GM23338 (cell line): ENCODE measurements at regions not wholly inside any gene's neighbourhood (a gene's known extent, or its start where the extent isn't known, plus 50 kb on each side); places are given as distances from the start of the nearest gene placed in this dataset.

Source experiments
- ATAC-seq: fragments of 200-7000 bp; cut with Tn5 transposase; 3 replicates; pipeline ENCODE4 v1.9.1; 2020
- DNase-seq: peaks from one replicate; pipeline ENCODE4 v3.0.0-alpha.2; 2015; ENCODE audit warnings: low spot score
- H2AFZ ChIP-seq: fragments of 200-600 bp; sonication (generic); 2 replicates; pipeline ENCODE4 v1.8.0; 2016; ENCODE audit warnings: antibody characterized with exemption, mild to moderate bottlenecking, moderate library complexity
- H3F3A ChIP-seq: fragments of 200-600 bp; sonication (generic); replicated peaks from 2 replicates; pipeline ENCODE4 v1.8.0; 2017; ENCODE audit warnings: antibody characterized with exemption, mixed run types, low read depth
- H3K27ac ChIP-seq: fragments of 200-600 bp; sonication (generic); 2 replicates; pipeline ENCODE4 v1.6.1; 2016; ENCODE audit warnings: low read depth
- H3K27me3 ChIP-seq: fragments of 200-600 bp; sonication (generic); 2 replicates; pipeline ENCODE4 v1.8.0; 2016; ENCODE audit warnings: mild to moderate bottlenecking, mixed run types, moderate library complexity; ENCODE audit not compliant: insufficient read depth
- H3K36me3 ChIP-seq: fragments of 200-600 bp; sonication (generic); 2 replicates; pipeline ENCODE4 v1.8.0; 2016; ENCODE audit warnings: mild to moderate bottlenecking; ENCODE audit not compliant: insufficient read depth
- H3K4me1 ChIP-seq: fragments of 200-600 bp; sonication (generic); 2 replicates; pipeline ENCODE4 v1.8.0; 2016; ENCODE audit warnings: mild to moderate bottlenecking, moderate library complexity; ENCODE audit not compliant: insufficient read depth
- H3K4me2 ChIP-seq: fragments of 200-600 bp; sonication (generic); 2 replicates; pipeline ENCODE4 v1.7.1; 2017; ENCODE audit warnings: mixed run types
- H3K4me3 ChIP-seq: fragments of 200-600 bp; sonication (generic); 2 replicates; pipeline ENCODE4 v1.6.1; 2016; ENCODE audit warnings: mixed run types
- H3K79me2 ChIP-seq: fragments of 200-600 bp; sonication (generic); replicated peaks from 2 replicates; pipeline ENCODE4 v1.8.0; 2017; ENCODE audit warnings: mild to moderate bottlenecking; ENCODE audit not compliant: insufficient read depth
- H3K9me2 ChIP-seq: fragments of 200-600 bp; sonication (generic); 2 replicates; pipeline ENCODE4 v1.8.0; 2017; ENCODE audit not compliant: insufficient read depth
- H4K20me1 ChIP-seq: fragments of 200-600 bp; sonication (generic); replicated peaks from 2 replicates; pipeline ENCODE4 v1.8.0; 2017; ENCODE audit warnings: mild to moderate bottlenecking; ENCODE audit not compliant: insufficient read depth
- H3K27ac Mint-ChIP-seq: 2 replicates; pipeline ENCODE4 v1.8.0; 2020; ENCODE audit warnings: inconsistent platforms, mild to moderate bottlenecking, moderate library complexity, mixed read lengths
- H3K27me3 Mint-ChIP-seq: 3 replicates; pipeline ENCODE4 v1.8.0; 2022; ENCODE audit warnings: low read depth, mild to moderate bottlenecking, moderate library complexity, mixed read lengths, inconsistent platforms; ENCODE audit not compliant: insufficient read depth, poor library complexity
- H3K36me3 Mint-ChIP-seq: 3 replicates; pipeline ENCODE4 v1.8.0; 2021; ENCODE audit warnings: low read depth, mild to moderate bottlenecking, inconsistent platforms, moderate library complexity, mixed read lengths
- H3K4me1 Mint-ChIP-seq: 3 replicates; pipeline ENCODE4 v1.8.0; 2020; ENCODE audit warnings: mild to moderate bottlenecking, inconsistent platforms, mixed read lengths
- H3K4me3 Mint-ChIP-seq: 3 replicates; pipeline ENCODE4 v1.8.0; 2021; ENCODE audit warnings: moderate library complexity, mild to moderate bottlenecking, inconsistent platforms, mixed read lengths
- H3K9me3 Mint-ChIP-seq: 3 replicates; pipeline ENCODE4 v1.8.0; 2020; ENCODE audit warnings: moderate library complexity, mild to moderate bottlenecking, inconsistent platforms, mixed read lengths
- EZH2phosphoT487 ChIP-seq: fragments of 200-600 bp; sonication (generic); IDR thresholded peaks from one replicate; pipeline ENCODE4 v1.8.1; 2018; ENCODE audit warnings: antibody characterized with exemption; ENCODE audit not compliant: unreplicated experiment
- STAT1 ChIP-seq: IDR thresholded peaks from one replicate; pipeline ENCODE4 v1.6.1; 2016; ENCODE audit warnings: antibody characterized with exemption; ENCODE audit not compliant: unreplicated experiment
- ZNF331 ChIP-seq: fragments of 250-450 bp; sonication (Bioruptor Pico); IDR thresholded peaks from 2 replicates; pipeline ENCODE4 v1.5.0; 2020; ENCODE audit warnings: low read depth, mild to moderate bottlenecking, moderate library complexity
- TF ChIP-seq, protein P1 (sequence below): fragments of 250-450 bp; sonication (Bioruptor Pico); IDR thresholded peaks from 2 replicates; pipeline ENCODE4 v1.5.0; 2020; ENCODE audit warnings: mild to moderate bottlenecking, moderate library complexity

DNA sequence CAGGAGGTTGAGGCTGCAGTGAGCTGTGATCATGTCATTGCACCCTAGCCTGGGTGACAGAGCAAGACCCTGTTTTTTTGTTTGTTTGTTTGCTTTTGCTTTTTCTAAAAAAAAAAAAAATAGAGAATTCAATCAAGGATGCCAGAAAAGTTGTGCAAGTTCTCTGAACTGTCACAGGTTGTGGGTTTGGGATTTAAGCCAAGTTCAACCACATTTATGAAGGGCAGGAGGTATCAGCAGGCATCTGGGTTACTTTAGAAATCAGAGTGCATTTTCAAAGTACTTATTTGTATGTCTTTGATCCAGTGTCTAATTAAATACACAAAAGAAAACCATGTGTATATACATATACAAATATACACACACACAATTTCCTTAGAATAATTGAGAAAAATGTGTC lies 151.2 kb upstream of the MINDY3 start (continued):
- TF ChIP-seq, protein P1, sequence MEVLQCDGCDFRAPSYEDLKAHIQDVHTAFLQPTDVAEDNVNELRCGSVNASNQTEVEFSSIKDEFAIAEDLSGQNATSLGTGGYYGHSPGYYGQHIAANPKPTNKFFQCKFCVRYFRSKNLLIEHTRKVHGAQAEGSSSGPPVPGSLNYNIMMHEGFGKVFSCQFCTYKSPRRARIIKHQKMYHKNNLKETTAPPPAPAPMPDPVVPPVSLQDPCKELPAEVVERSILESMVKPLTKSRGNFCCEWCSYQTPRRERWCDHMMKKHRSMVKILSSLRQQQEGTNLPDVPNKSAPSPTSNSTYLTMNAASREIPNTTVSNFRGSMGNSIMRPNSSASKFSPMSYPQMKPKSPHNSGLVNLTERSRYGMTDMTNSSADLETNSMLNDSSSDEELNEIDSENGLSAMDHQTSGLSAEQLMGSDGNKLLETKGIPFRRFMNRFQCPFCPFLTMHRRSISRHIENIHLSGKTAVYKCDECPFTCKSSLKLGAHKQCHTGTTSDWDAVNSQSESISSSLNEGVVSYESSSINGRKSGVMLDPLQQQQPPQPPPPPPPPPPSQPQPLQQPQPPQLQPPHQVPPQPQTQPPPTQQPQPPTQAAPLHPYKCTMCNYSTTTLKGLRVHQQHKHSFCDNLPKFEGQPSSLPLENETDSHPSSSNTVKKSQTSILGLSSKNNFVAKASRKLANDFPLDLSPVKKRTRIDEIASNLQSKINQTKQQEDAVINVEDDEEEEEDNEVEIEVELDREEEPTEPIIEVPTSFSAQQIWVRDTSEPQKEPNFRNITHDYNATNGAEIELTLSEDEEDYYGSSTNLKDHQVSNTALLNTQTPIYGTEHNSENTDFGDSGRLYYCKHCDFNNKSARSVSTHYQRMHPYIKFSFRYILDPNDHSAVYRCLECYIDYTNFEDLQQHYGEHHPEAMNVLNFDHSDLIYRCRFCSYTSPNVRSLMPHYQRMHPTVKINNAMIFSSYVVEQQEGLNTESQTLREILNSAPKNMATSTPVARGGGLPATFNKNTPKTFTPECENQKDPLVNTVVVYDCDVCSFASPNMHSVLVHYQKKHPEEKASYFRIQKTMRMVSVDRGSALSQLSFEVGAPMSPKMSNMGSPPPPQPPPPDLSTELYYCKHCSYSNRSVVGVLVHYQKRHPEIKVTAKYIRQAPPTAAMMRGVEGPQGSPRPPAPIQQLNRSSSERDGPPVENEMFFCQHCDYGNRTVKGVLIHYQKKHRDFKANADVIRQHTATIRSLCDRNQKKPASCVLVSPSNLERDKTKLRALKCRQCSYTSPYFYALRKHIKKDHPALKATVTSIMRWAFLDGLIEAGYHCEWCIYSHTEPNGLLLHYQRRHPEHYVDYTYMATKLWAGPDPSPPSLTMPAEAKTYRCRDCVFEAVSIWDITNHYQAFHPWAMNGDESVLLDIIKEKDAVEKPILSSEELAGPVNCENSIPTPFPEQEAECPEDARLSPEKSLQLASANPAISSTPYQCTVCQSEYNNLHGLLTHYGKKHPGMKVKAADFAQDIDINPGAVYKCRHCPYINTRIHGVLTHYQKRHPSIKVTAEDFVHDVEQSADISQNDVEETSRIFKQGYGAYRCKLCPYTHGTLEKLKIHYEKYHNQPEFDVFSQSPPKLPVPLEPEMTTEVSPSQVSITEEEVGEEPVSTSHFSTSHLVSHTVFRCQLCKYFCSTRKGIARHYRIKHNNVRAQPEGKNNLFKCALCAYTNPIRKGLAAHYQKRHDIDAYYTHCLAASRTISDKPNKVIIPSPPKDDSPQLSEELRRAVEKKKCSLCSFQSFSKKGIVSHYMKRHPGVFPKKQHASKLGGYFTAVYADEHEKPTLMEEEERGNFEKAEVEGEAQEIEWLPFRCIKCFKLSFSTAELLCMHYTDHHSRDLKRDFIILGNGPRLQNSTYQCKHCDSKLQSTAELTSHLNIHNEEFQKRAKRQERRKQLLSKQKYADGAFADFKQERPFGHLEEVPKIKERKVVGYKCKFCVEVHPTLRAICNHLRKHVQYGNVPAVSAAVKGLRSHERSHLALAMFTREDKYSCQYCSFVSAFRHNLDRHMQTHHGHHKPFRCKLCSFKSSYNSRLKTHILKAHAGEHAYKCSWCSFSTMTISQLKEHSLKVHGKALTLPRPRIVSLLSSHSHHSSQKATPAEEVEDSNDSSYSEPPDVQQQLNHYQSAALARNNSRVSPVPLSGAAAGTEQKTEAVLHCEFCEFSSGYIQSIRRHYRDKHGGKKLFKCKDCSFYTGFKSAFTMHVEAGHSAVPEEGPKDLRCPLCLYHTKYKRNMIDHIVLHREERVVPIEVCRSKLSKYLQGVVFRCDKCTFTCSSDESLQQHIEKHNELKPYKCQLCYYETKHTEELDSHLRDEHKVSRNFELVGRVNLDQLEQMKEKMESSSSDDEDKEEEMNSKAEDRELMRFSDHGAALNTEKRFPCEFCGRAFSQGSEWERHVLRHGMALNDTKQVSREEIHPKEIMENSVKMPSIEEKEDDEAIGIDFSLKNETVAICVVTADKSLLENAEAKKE (CRISPR knock-in tag) = no peak
- TF ChIP-seq ZNF331 (CRISPR knock-in tag) = no peak
- no peak for TF ChIP-seq EZH2phosphoT487

DNA sequence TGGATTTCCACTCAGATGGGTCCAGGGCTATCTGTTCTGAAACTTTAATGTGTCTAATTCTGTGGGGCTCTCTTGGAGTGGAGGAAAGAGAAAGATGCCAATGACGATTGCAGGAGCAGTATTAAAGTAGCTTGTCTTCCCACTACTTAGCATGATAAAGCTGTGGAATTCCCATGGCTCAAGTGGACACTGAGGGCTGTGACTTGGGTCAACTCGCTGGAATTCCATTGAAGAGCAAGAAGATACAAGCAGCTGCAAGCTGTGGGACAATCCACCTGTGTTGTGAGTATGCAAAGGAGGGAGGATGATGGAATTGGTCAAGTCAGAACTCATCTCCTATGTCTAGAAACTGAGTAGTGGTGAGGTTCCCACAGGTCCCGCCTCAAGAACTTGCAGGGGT lies 154.2 kb upstream of the MINDY3 start:
- Histone ChIP-seq H3K4me1 (no peaks in the 10 kb centered on the region), H3K27me3 (no peaks in the 10 kb centered on the region), H3K9me2 (no peaks in the 10 kb centered on the region), H3K27ac (no peak overlapping the region), H2AFZ (no peak overlapping the region), H3K4me2 (no peak overlapping the region), H3K4me3 (no peak overlapping the region), H4K20me1 (no peaks in the 10 kb centered on the region), H3K36me3 (no peaks in the 10 kb centered on the region), H3F3A (no peaks in the 10 kb centered on the region), H3K79me2 (no peaks in the 10 kb centered on the region)
- H3K9me3 Mint-ChIP-seq = peaks cover 6% of the 10 kb centered on the region; the same call in 1 of the 3 replicates
- no peaks in the 10 kb centered on the region for H3K36me3 Mint-ChIP-seq
- no peaks in the 10 kb centered on the region for H3K27me3 Mint-ChIP-seq
- ATAC-seq (no peak), DNase-seq (peak; percentile 20)
- peaks cover 7% of the 10 kb centered on the region; the same call in 2 of the 3 replicates for H3K4me1 Mint-ChIP-seq
- no peak overlapping the region for H3K4me3 Mint-ChIP-seq
- 0 out of 2 replicates have a peak overlapping the region, but pooled peaks have one; percentile 12 for H3K27ac Mint-ChIP-seq
- TF ChIP-seq, protein P1 (CRISPR knock-in tag) = peak; percentile 45; the same call in 1 of the 2 replicates
- TF ChIP-seq STAT1 (no peak), ZNF331 (CRISPR knock-in tag) (no peak)
